ENCODE measurements at regions not wholly inside any gene's neighbourhood (a gene's known extent, or its start where the extent isn't known, plus 50 kb on each side); places are given as distances from the start of the nearest gene placed in this dataset.

- TF ChIP-seq CTCF (IDR thresholded peaks at IDR 0.05), result no peak
- no peak for TF ChIP-seq POLR2A (IDR thresholded peaks at IDR 0.05)
These were observed 195.1 kb downstream of the NDFIP2 start for GRCh38 chr13:79675931-79676660.
